HepG2 (cell line): ENCODE measurements at regions not wholly inside any gene's neighbourhood (a gene's known extent, or its start where the extent isn't known, plus 50 kb on each side); places are given as distances from the start of the nearest gene placed in this dataset.

ENCODE experiments used
- AKAP8 ChIP-seq: sonication (generic); formaldehyde crosslinking; IDR thresholded peaks from 2 replicates; pipeline ENCODE4 v1.5.1; 2020; ENCODE audit warnings: mild to moderate bottlenecking, missing genetic modification reagents
- CAMTA2 ChIP-seq: sonication (generic); formaldehyde crosslinking; IDR thresholded peaks from 2 replicates; pipeline ENCODE4 v1.4.0; 2020; ENCODE audit warnings: mild to moderate bottlenecking, missing genetic modification reagents, borderline replicate concordance
- DNMT1 ChIP-seq: sonication (generic); formaldehyde crosslinking; IDR thresholded peaks from 2 replicates; pipeline ENCODE4 v1.5.1; 2020; ENCODE audit warnings: mild to moderate bottlenecking, missing genetic modification reagents
- ESRRA ChIP-seq: sonication (generic); formaldehyde crosslinking; IDR thresholded peaks from 2 replicates; pipeline ENCODE4 v1.5.1; 2020; ENCODE audit warnings: mild to moderate bottlenecking, low read depth, missing genetic modification reagents
- MTF2 ChIP-seq: sonication (generic); formaldehyde crosslinking; IDR thresholded peaks from 2 replicates; pipeline ENCODE4 v1.5.0; 2020; ENCODE audit warnings: missing genetic modification reagents, borderline replicate concordance
- PHF20 ChIP-seq: sonication (generic); formaldehyde crosslinking; IDR thresholded peaks from 2 replicates; pipeline ENCODE4 v1.5.0; 2020; ENCODE audit warnings: mild to moderate bottlenecking, missing genetic modification reagents
- RXRB ChIP-seq: IDR thresholded peaks from 2 replicates; pipeline ENCODE4 v1.6.1; 2016; ENCODE audit warnings: borderline replicate concordance, missing genetic modification reagents, missing compliant biosample characterization
- SOX6 ChIP-seq, 2 experiments: fragments of 450-650 bp in 1 of 2; sonication (generic) in 1 of 2; formaldehyde crosslinking in 1 of 2; IDR thresholded peaks; 2 replicates each; pipeline versions ENCODE4 v1.4.0 to v1.6.1; 2017 to 2020; ENCODE audit warnings: antibody characterized with exemption in 1 of 2, mild to moderate bottlenecking in 1 of 2, missing genetic modification reagents in 1 of 2
- THAP11 ChIP-seq: IDR thresholded peaks from 2 replicates; pipeline ENCODE4 v1.6.1; 2016; ENCODE audit warnings: missing biosample characterization, missing genetic modification reagents
- ZNF296 ChIP-seq: sonication (generic); formaldehyde crosslinking; conservative IDR thresholded peaks from 2 replicates; pipeline ENCODE4 v1.5.0; 2020; ENCODE audit warnings: mild to moderate bottlenecking, missing genetic modification reagents
- ZNF577 ChIP-seq: sonication (generic); formaldehyde crosslinking; IDR thresholded peaks from 2 replicates; pipeline ENCODE4 v1.4.0; 2020; ENCODE audit warnings: mild to moderate bottlenecking, low read depth, missing genetic modification reagents, borderline replicate concordance
- TF ChIP-seq, protein P1 (sequence below): sonication (generic); formaldehyde crosslinking; IDR thresholded peaks from 2 replicates; pipeline ENCODE4 v1.8.0; 2023; ENCODE audit warnings: mild to moderate bottlenecking, missing genetic modification reagents
- TF ChIP-seq, protein P2 (sequence below): sonication (generic); formaldehyde crosslinking; IDR thresholded peaks from 2 replicates; pipeline ENCODE4 v1.4.0; 2020; ENCODE audit warnings: missing genetic modification reagents
- TF ChIP-seq, protein P3 (sequence below), 2 experiments: sonication (generic) in 1 of 2; formaldehyde crosslinking in 1 of 2; IDR thresholded peaks; 2 replicates each; pipeline versions ENCODE4 v1.5.1 to v1.6.1; 2011 to 2020; ENCODE audit warnings: borderline replicate concordance in 1 of 2, low read depth in 1 of 2, low read length in 1 of 2, mild to moderate bottlenecking in 1 of 2, missing genetic modification reagents in 1 of 2, moderate library complexity in 1 of 2
- TF ChIP-seq, protein P4 (sequence below): sonication (generic); formaldehyde crosslinking; IDR thresholded peaks from 2 replicates; pipeline ENCODE4 v1.5.0; 2020; ENCODE audit warnings: missing genetic modification reagents
- TF ChIP-seq, protein P5 (sequence below): sonication (generic); formaldehyde crosslinking; IDR thresholded peaks from 2 replicates; pipeline ENCODE4 v1.4.0; 2020; ENCODE audit warnings: missing genetic modification reagents
- TF ChIP-seq, protein P6 (sequence below): IDR thresholded peaks from 2 replicates; pipeline ENCODE4 v1.6.1; 2016; ENCODE audit warnings: missing genetic modification reagents, missing compliant biosample characterization

DNA sequence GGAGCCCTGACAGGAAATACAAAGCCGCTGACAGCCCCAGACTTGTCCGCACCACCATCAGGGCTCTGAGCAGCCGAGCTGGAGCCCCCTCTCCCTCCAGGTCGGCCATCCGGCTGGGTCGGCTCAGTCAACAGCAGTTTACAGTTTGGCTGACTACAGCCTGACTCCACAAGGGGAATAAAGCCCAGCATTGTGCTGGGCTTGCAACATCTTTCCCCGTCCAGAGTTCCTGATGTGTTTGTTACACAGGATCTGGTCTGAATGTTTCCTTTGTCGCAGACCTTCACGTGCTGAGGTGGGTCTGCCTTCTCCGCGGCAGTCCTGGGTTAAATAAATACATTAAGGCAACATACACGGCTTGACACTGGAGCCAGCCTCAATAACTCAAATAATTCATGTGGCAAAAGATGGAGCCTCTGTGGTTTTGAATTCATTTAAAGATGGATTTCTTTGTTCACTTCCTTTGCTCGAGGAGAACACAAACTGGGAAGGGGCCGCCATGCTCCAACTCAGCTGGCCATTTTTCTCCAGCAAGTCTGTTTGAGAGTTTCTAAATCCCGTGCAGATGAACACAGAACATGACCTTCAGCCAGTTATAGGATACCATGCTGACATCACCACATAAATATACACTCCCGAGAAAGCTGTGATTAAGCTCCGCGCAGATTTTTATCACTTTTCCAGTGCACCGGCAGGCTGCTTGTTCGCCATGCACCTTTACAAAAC is 192.1 kb downstream of the WDR11 start (continued):
- TF ChIP-seq, protein P1, sequence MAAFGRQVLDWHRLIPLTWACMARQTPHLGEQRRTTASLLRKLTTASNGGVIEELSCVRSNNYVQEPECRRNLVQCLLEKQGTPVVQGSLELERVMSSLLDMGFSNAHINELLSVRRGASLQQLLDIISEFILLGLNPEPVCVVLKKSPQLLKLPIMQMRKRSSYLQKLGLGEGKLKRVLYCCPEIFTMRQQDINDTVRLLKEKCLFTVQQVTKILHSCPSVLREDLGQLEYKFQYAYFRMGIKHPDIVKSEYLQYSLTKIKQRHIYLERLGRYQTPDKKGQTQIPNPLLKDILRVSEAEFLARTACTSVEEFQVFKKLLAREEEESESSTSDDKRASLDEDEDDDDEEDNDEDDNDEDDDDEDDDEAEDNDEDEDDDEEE = 0 out of 2 replicates have a peak, but pooled peaks have one; percentile 17
- TF ChIP-seq, protein P2, sequence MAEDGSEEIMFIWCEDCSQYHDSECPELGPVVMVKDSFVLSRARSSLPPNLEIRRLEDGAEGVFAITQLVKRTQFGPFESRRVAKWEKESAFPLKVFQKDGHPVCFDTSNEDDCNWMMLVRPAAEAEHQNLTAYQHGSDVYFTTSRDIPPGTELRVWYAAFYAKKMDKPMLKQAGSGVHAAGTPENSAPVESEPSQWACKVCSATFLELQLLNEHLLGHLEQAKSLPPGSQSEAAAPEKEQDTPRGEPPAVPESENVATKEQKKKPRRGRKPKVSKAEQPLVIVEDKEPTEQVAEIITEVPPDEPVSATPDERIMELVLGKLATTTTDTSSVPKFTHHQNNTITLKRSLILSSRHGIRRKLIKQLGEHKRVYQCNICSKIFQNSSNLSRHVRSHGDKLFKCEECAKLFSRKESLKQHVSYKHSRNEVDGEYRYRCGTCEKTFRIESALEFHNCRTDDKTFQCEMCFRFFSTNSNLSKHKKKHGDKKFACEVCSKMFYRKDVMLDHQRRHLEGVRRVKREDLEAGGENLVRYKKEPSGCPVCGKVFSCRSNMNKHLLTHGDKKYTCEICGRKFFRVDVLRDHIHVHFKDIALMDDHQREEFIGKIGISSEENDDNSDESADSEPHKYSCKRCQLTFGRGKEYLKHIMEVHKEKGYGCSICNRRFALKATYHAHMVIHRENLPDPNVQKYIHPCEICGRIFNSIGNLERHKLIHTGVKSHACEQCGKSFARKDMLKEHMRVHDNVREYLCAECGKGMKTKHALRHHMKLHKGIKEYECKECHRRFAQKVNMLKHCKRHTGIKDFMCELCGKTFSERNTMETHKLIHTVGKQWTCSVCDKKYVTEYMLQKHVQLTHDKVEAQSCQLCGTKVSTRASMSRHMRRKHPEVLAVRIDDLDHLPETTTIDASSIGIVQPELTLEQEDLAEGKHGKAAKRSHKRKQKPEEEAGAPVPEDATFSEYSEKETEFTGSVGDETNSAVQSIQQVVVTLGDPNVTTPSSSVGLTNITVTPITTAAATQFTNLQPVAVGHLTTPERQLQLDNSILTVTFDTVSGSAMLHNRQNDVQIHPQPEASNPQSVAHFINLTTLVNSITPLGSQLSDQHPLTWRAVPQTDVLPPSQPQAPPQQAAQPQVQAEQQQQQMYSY (CRISPR knock-in tag) = no peak
- TF ChIP-seq SOX6 (IDR thresholded peaks at IDR 0.05) (no peak), SOX6 (CRISPR knock-in tag; IDR thresholded peaks at IDR 0.05) (peak; percentile 97), ZNF296 (CRISPR knock-in tag) (no peak), ZNF577 (CRISPR knock-in tag) (no peak), THAP11 (CRISPR knock-in tag) (peak; percentile 54), RXRB (CRISPR knock-in tag) (peak; percentile 68), CAMTA2 (CRISPR knock-in tag) (no peak), DNMT1 (no peak), ESRRA (CRISPR knock-in tag) (peak; percentile 66; the same call in 1 of the 2 replicates), AKAP8 (CRISPR knock-in tag) (no peak), MTF2 (CRISPR knock-in tag) (no peak), PHF20 (CRISPR knock-in tag) (no peak; the same call in 1 of the 2 replicates)
- TF ChIP-seq, protein P3, sequence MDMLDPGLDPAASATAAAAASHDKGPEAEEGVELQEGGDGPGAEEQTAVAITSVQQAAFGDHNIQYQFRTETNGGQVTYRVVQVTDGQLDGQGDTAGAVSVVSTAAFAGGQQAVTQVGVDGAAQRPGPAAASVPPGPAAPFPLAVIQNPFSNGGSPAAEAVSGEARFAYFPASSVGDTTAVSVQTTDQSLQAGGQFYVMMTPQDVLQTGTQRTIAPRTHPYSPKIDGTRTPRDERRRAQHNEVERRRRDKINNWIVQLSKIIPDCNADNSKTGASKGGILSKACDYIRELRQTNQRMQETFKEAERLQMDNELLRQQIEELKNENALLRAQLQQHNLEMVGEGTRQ (IDR thresholded peaks at IDR 0.05; ENCODE audit: low read depth, low read length) = peak; percentile 47
- TF ChIP-seq, protein P3 (CRISPR knock-in tag; IDR thresholded peaks at IDR 0.05; ENCODE audit: borderline replicate concordance) = no peak; the same call in 1 of the 2 replicates
- TF ChIP-seq, protein P4, sequence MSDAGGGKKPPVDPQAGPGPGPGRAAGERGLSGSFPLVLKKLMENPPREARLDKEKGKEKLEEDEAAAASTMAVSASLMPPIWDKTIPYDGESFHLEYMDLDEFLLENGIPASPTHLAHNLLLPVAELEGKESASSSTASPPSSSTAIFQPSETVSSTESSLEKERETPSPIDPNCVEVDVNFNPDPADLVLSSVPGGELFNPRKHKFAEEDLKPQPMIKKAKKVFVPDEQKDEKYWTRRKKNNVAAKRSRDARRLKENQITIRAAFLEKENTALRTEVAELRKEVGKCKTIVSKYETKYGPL (CRISPR knock-in tag) = no peak
- TF ChIP-seq, protein P5, sequence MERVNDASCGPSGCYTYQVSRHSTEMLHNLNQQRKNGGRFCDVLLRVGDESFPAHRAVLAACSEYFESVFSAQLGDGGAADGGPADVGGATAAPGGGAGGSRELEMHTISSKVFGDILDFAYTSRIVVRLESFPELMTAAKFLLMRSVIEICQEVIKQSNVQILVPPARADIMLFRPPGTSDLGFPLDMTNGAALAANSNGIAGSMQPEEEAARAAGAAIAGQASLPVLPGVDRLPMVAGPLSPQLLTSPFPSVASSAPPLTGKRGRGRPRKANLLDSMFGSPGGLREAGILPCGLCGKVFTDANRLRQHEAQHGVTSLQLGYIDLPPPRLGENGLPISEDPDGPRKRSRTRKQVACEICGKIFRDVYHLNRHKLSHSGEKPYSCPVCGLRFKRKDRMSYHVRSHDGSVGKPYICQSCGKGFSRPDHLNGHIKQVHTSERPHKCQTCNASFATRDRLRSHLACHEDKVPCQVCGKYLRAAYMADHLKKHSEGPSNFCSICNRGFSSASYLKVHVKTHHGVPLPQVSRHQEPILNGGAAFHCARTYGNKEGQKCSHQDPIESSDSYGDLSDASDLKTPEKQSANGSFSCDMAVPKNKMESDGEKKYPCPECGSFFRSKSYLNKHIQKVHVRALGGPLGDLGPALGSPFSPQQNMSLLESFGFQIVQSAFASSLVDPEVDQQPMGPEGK = peak; percentile 74
- TF ChIP-seq, protein P6, sequence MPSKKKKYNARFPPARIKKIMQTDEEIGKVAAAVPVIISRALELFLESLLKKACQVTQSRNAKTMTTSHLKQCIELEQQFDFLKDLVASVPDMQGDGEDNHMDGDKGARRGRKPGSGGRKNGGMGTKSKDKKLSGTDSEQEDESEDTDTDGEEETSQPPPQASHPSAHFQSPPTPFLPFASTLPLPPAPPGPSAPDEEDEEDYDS (CRISPR knock-in tag) = 0 out of 2 replicates have a peak, but pooled peaks have one; percentile 33
